GM19395 (cell line): ENCODE measurements at regions not wholly inside any gene's neighbourhood (a gene's known extent, or its start where the extent isn't known, plus 50 kb on each side); places are given as distances from the start of the nearest gene placed in this dataset.
"Not testable (repeated sequence)": the region's sequence is repeated elsewhere in the genome, so short reads cannot be mapped to it uniquely, and the experiment has no call there.

Source experiments
- ATAC-seq: cut with Tn5 transposase; IDR thresholded peaks from one replicate; pipeline ENCODE4 v1.9.1; 2021; ENCODE audit warnings: mild to moderate bottlenecking, moderate library complexity; ENCODE audit not compliant: unreplicated experiment

GRCh38 chr5:127213231-127213630 is 77.4 kb upstream of the MEGF10 start:
- no peak for ATAC-seq

GRCh38 chr5:127216143-127216542 is 74.5 kb upstream of the MEGF10 start:
- ATAC-seq: no peak

- no peak for ATAC-seq
These were observed 73.5 kb upstream of the MEGF10 start for GRCh38 chr5:127216898-127217675.

- not testable (repeated sequence) for ATAC-seq
These were observed 68.7 kb upstream of the MEGF10 start for GRCh38 chr5:127221936-127222335.

- peak; percentile 79 for ATAC-seq
These were observed 67.9 kb upstream of the MEGF10 start for GRCh38 chr5:127222571-127223156.

GRCh38 chr5:127223256-127223974 is 67.2 kb upstream of the MEGF10 start:
- no peak for ATAC-seq

- ATAC-seq: no peak
These were observed 62.7 kb upstream of the MEGF10 start for GRCh38 chr5:127227881-127228280.

- ATAC-seq: no peak
These were observed 61.9 kb upstream of the MEGF10 start for GRCh38 chr5:127228540-127229184.

- peak; percentile 81 for ATAC-seq
These were observed 61.3 kb upstream of the MEGF10 start for GRCh38 chr5:127229185-127229889.

GRCh38 chr5:127231118-127231517 is 59.5 kb upstream of the MEGF10 start:
- no peak for ATAC-seq

- no peak for ATAC-seq
These were observed 57.0 kb upstream of the MEGF10 start for GRCh38 chr5:127233590-127233989.

- ATAC-seq: no peak
These were observed 55.5 kb upstream of the MEGF10 start for GRCh38 chr5:127235136-127235535.

- ATAC-seq: no peak
These were observed 54.3 kb upstream of the MEGF10 start for GRCh38 chr5:127236254-127236653.
